GM12873 (cell line): ENCODE measurements at regions not wholly inside any gene's neighbourhood (a gene's known extent, or its start where the extent isn't known, plus 50 kb on each side); places are given as distances from the start of the nearest gene placed in this dataset.

ENCODE experiments used
- TF ChIP-seq, protein P1 (sequence below): IDR thresholded peaks from 2 replicates; pipeline ENCODE4 v1.5.1; 2012; ENCODE audit warnings: low read depth, mild to moderate bottlenecking, moderate library complexity, low read length, control low read depth; ENCODE audit not compliant: insufficient read depth; ENCODE audit errors: missing control alignments

DNA sequence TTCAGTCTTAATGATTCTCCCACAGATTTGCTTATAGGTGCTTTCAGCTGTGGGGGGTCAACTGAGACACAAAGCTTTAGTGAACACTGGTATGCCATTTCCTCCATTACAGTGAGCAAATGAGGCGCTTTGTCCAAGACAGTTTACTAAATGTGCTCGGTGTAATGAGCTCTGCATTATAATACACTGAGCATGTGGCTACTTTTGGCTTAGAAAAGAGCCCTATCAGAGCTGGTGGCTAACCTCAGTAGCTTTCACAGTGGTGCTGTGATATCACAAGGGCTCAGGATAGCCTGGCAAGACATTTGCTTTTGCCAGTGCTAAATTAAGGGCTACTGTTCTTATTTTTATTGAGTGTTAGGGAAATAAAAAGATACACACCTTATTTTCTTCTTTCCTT, 749.7 kb upstream of the ARPP21 start:
- TF ChIP-seq, protein P1, sequence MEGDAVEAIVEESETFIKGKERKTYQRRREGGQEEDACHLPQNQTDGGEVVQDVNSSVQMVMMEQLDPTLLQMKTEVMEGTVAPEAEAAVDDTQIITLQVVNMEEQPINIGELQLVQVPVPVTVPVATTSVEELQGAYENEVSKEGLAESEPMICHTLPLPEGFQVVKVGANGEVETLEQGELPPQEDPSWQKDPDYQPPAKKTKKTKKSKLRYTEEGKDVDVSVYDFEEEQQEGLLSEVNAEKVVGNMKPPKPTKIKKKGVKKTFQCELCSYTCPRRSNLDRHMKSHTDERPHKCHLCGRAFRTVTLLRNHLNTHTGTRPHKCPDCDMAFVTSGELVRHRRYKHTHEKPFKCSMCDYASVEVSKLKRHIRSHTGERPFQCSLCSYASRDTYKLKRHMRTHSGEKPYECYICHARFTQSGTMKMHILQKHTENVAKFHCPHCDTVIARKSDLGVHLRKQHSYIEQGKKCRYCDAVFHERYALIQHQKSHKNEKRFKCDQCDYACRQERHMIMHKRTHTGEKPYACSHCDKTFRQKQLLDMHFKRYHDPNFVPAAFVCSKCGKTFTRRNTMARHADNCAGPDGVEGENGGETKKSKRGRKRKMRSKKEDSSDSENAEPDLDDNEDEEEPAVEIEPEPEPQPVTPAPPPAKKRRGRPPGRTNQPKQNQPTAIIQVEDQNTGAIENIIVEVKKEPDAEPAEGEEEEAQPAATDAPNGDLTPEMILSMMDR, result no peak

DNA sequence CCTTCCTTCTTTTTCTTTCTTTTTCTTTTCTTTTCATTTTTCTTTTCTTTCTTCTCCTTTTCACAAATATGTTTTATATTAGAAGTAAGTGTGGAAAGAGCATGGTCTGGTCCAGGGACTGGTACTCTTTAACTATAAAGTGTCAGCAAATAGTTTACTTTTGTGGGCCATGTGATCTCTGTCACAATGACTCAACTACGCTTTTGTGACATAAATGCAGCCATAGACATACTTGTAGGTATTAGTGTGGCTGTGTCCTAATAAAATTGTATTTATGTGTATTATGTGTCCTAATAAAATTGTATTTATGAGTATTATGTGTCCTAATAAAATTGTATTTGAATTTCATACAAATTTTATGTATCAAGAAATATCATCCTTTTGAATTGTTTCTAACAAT, 749.1 kb upstream of the ARPP21 start:
- TF ChIP-seq, protein P1, result no peak

DNA sequence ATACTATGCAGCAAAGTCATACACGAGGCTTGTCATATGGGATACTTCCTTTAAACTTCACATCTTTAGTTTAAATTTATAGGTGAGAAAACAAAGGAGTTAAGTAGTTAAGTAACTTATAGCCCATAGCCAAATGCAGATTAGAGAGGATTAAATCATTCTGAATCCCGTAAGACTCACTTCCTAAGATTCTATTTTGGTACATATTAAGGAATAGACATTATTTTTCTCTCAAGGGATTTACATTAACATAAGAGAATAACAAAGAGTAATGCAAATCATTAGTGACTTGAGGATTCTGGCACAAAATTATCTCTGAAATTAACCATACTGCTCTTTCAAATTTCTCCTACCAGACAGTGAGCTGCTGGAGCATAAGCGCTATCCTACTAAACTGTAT, 747.4 kb upstream of the ARPP21 start:
- TF ChIP-seq, protein P1, result no peak

DNA sequence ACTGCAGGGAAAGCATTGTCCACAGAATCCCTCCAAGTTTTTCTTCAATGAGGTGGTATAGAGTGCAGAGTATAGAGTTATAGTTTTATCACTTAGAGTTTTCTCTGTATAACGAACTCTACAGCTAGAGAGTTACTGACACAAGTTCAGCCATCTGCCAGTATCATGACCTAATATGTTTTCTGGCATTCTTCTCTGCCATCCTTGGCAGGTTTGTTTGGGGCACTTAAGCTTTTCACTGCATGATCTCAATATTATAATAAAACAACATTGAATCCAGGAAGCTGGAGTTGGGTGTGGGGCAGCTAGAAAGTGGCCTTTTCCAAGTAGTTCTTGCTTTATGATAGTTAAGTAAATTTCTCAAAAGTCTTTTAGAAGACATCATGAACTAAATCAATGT, 743.5 kb upstream of the ARPP21 start:
- TF ChIP-seq, protein P1, result no peak

DNA sequence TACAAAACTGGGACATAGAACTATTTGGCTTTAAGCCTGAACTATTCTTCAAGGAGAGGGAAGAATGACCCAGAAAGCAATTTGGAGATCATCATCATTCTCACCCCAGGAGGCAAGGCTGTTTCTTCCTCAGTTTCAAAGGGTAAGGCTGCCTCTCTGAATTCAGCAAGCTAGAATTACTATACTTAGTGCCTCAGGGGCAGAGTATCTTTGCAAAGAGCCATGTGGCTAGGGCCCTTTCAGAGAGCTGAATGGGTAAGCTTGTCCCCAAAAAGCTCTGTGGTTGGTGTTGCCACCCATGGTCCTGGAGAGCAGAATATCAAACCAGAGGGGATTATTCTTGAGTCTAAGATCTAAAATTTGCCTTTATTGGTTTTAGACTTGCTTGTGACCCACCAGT, 720.3 kb upstream of the ARPP21 start:
- TF ChIP-seq, protein P1, result no peak

DNA sequence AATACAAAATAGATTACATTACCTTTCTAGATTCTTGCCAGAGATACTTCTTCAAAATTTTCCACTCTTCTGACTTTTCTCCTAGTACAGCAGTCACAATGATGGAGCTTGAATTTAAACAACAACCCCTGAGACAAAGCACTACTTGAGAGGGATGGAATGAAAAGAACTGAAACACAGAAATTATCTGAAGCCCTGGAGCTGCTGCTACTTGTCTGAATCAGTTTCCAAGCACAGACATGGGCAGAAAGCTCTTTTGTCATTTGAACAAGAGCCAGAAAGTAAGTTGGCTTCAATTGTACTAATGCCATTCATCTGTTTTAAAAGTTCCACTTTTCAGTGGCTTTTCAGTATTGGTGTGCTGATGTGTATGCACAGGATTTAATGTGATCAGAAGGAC, 718.5 kb upstream of the ARPP21 start:
- TF ChIP-seq, protein P1, result no peak

DNA sequence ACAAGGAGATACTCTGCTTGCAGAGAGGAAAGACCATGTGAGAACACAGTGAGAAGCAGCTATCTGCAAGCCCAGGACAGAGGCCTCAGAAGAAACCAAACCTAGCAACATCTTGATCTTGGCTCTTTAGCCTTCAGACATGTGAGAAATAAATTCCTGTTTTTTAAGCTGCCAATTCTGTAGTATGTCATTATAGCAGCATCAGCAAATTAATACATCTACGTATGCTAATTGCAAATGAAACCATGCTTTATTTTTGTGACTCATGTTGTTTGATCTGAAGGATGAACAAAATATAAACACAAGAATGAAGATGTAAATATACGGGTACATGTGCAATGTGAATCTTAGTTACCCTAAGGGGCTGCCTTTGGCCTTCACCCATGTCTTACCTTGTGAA, 714.4 kb upstream of the ARPP21 start:
- TF ChIP-seq, protein P1, result no peak

DNA sequence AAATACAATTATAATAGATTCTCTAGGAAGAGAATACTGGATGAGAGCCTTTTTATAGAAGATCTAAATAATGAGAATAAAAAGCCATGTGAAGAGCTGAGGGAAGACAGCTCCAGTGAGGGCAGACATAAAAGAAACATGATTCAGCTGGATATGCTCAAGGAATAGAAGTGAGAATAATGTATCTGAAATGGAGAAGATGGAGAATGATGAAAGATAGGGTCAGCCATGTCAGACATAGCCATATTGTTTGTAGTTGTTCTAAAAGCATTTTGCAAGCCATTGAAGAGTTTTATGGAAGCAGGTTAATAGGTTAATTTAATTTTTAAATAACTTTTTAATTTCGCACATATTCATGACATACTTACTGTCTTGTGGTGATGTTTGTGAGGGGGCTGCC, 713.5 kb upstream of the ARPP21 start:
- TF ChIP-seq, protein P1, result no peak
